Stimulated activated naive CD8-positive, alpha-beta T cell treated with anti-CD3 and anti-CD28 coated beads, Interleukin-15, Interleukin-2, amounts not matched to agents 100 ng/mL and 50 ng/mL, for 24 hours (primary cell): ENCODE measurements at regions not wholly inside any gene's neighbourhood (a gene's known extent, or its start where the extent isn't known, plus 50 kb on each side); places are given as distances from the start of the nearest gene placed in this dataset.

Source experiments
- H3K27ac Mint-ChIP-seq: one replicate; pipeline ENCODE4 v1.8.0; 2021; ENCODE audit warnings: mild to moderate bottlenecking, mixed read lengths
- H3K27me3 Mint-ChIP-seq: one replicate; pipeline ENCODE4 v1.8.0; 2021; ENCODE audit warnings: mixed read lengths
- H3K36me3 Mint-ChIP-seq: one replicate; pipeline ENCODE4 v1.8.0; 2021; ENCODE audit warnings: low read depth, mixed read lengths
- H3K4me1 Mint-ChIP-seq: one replicate; pipeline ENCODE4 v1.8.0; 2021; ENCODE audit warnings: low read depth, mixed read lengths
- H3K4me3 Mint-ChIP-seq: one replicate; pipeline ENCODE4 v1.8.0; 2021; ENCODE audit warnings: mild to moderate bottlenecking, mixed read lengths
- H3K9me3 Mint-ChIP-seq: one replicate; pipeline ENCODE4 v1.8.0; 2021; ENCODE audit warnings: mixed read lengths

GRCh38 chr2:225207043-225207442 lies 164.8 kb upstream of the DOCK10 start:
- Mint-ChIP-seq H3K36me3 (no peaks in the 10 kb centered on the region), H3K27ac (no peak overlapping the region), H3K4me1 (no peaks in the 10 kb centered on the region), H3K9me3 (no peaks in the 10 kb centered on the region), H3K4me3 (no peak overlapping the region), H3K27me3 (peaks cover 10% of the 10 kb centered on the region)

- Mint-ChIP-seq H3K27ac (no peak overlapping the region), H3K4me3 (no peak overlapping the region), H3K9me3 (no peaks in the 10 kb centered on the region), H3K4me1 (no peaks in the 10 kb centered on the region), H3K36me3 (no peaks in the 10 kb centered on the region), H3K27me3 (no peaks in the 10 kb centered on the region)
Observed at GRCh38 chr2:225196579-225196978, 154.3 kb upstream of the DOCK10 start.

GRCh38 chr2:225192869-225193268 lies 150.6 kb upstream of the DOCK10 start:
- H3K9me3 Mint-ChIP-seq: no peaks in the 10 kb centered on the region
- H3K27me3 Mint-ChIP-seq: no peaks in the 10 kb centered on the region
- H3K36me3 Mint-ChIP-seq: no peaks in the 10 kb centered on the region
- H3K4me1 Mint-ChIP-seq: no peaks in the 10 kb centered on the region
- no peak overlapping the region for H3K4me3 Mint-ChIP-seq
- H3K27ac Mint-ChIP-seq: no peak overlapping the region

- Mint-ChIP-seq H3K36me3 (no peaks in the 10 kb centered on the region), H3K4me3 (no peak overlapping the region), H3K9me3 (no peaks in the 10 kb centered on the region), H3K4me1 (no peaks in the 10 kb centered on the region), H3K27me3 (no peaks in the 10 kb centered on the region), H3K27ac (no peak overlapping the region)
Observed at GRCh38 chr2:225190987-225191386, 148.7 kb upstream of the DOCK10 start.

- no peaks in the 10 kb centered on the region for H3K9me3 Mint-ChIP-seq
- no peaks in the 10 kb centered on the region for H3K27me3 Mint-ChIP-seq
- H3K4me1 Mint-ChIP-seq: peaks cover 4% of the 10 kb centered on the region
- no peak overlapping the region for H3K27ac Mint-ChIP-seq
- H3K4me3 Mint-ChIP-seq: no peak overlapping the region
- no peaks in the 10 kb centered on the region for H3K36me3 Mint-ChIP-seq
Observed at GRCh38 chr2:225184948-225185347, 142.7 kb upstream of the DOCK10 start.

DNA sequence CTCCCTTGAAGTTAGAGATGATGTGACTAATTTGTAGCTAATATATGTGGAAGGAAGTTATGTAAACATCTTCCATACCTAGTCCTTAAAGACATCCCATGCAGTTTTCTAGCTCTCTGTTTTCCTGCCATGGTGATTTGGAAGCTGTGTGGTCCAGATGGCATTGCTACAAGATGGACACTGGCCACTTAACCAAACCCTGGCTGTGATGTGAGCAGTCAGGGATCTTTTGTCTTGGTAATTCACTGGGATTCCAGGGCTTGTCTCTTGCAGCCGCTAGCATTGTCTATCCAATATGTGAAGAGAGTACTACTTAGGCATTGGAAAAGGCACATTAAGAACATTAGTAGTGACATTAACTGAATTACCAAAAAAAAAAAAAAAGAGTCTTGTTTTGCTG lies 139.9 kb upstream of the DOCK10 start:
- no peak overlapping the region for H3K4me3 Mint-ChIP-seq
- H3K27me3 Mint-ChIP-seq: peaks cover 4% of the 10 kb centered on the region
- H3K36me3 Mint-ChIP-seq: no peaks in the 10 kb centered on the region
- H3K27ac Mint-ChIP-seq: no peak overlapping the region
- peaks cover 4% of the 10 kb centered on the region for H3K4me1 Mint-ChIP-seq
- no peaks in the 10 kb centered on the region for H3K9me3 Mint-ChIP-seq

GRCh38 chr2:225177098-225177497 lies 134.8 kb upstream of the DOCK10 start:
- no peaks in the 10 kb centered on the region for H3K36me3 Mint-ChIP-seq

DNA sequence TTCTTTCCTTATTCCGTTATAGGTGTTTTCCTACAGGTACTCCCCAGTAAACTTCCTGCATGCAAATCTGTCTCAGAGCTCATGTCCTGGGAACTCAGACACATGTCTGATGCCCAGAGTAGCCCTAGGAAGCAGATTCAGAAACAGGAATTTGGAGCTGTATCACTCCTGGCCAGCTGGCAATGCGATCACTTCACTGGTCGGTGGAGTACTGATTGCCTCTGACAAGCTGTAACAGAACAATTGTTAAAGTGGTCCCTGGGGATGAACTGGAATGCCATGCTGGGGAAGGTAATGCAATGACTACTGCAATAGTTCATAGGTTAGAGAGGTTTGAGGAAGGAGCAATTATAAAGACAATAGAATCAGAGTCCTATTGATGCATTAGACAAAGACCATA lies 131.6 kb upstream of the DOCK10 start:
- no peaks in the 10 kb centered on the region for H3K27me3 Mint-ChIP-seq
- no peak overlapping the region for H3K27ac Mint-ChIP-seq
- H3K4me1 Mint-ChIP-seq: no peaks in the 10 kb centered on the region
- no peaks in the 10 kb centered on the region for H3K36me3 Mint-ChIP-seq
- no peaks in the 10 kb centered on the region for H3K9me3 Mint-ChIP-seq
- H3K4me3 Mint-ChIP-seq: no peak overlapping the region

More at GRCh38 chr2:225177098-225177497, 134.8 kb upstream of the DOCK10 start:
- H3K9me3 Mint-ChIP-seq: no peaks in the 10 kb centered on the region
- H3K27ac Mint-ChIP-seq: no peak overlapping the region
- no peak overlapping the region for H3K4me3 Mint-ChIP-seq
- H3K4me1 Mint-ChIP-seq: no peaks in the 10 kb centered on the region
- peaks cover 4% of the 10 kb centered on the region for H3K27me3 Mint-ChIP-seq

DNA sequence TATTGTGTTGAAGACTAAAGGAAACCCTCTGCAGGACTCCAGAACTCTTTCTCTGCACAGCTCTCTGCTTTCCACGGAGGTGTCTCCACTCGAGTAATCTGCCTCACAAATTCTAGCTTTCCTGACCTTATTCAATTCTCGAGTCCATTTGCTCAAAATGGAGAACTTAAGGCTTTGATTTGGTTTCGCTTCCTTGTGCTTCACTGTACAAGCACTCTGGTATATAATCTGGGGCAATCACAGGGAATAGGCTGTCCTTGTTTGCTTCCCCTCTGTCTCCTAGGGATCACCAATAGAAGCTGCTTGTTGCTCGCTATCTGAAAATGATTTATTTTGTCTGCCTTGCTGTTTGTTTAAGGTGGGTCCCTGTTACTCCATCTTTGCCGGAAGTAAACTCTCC lies 129.1 kb upstream of the DOCK10 start:
- Mint-ChIP-seq H3K9me3 (no peaks in the 10 kb centered on the region), H3K4me1 (no peaks in the 10 kb centered on the region), H3K4me3 (no peak overlapping the region), H3K27ac (no peak overlapping the region), H3K27me3 (no peaks in the 10 kb centered on the region), H3K36me3 (no peaks in the 10 kb centered on the region)

DNA sequence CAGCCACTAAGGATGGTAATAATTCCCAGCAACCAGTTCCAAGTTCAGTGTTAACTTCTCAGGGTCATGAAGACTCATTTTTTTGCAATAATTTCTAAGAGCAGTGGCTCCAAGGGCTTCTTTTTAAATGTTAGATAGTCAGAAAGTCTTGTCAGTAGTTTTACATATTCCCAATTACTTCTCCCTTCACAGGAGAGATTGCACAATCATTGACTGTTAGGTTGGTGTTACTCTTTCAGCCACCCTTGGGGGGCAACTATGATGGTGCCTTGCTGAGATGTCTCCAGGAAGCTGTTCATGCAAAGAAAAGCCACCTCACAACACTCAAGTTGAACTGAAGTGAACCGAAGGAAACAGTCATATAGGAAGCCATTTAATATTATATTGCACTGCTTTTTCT lies 127.9 kb upstream of the DOCK10 start:
- H3K4me1 Mint-ChIP-seq: peaks cover under 1% of the 10 kb centered on the region
- no peaks in the 10 kb centered on the region for H3K27me3 Mint-ChIP-seq
- H3K36me3 Mint-ChIP-seq: no peaks in the 10 kb centered on the region
- no peak overlapping the region for H3K4me3 Mint-ChIP-seq
- H3K27ac Mint-ChIP-seq: no peak overlapping the region
- no peaks in the 10 kb centered on the region for H3K9me3 Mint-ChIP-seq

DNA sequence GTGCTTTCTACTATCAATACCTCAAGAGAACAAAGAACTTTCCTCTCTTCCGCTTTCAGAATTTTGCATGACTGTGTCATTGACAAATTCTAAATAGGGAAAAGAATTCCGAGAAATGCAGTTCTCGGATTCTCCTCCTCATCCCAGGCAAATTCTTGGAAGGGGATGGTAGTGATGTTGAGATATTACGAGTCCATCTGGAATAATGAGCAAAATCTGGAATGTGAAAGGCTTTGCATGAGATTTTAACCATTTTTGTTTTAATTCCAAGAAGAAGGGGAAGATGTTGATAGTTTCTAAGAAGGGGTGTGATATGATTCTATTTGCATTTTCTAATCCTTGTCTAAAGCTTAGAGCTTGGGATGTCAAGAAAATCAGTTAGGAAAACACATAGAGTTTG lies 127.1 kb upstream of the DOCK10 start:
- Mint-ChIP-seq H3K4me1 (peaks cover 4% of the 10 kb centered on the region), H3K27ac (no peak overlapping the region), H3K4me3 (no peak overlapping the region), H3K9me3 (no peaks in the 10 kb centered on the region), H3K36me3 (no peaks in the 10 kb centered on the region), H3K27me3 (peaks cover 3% of the 10 kb centered on the region)

DNA sequence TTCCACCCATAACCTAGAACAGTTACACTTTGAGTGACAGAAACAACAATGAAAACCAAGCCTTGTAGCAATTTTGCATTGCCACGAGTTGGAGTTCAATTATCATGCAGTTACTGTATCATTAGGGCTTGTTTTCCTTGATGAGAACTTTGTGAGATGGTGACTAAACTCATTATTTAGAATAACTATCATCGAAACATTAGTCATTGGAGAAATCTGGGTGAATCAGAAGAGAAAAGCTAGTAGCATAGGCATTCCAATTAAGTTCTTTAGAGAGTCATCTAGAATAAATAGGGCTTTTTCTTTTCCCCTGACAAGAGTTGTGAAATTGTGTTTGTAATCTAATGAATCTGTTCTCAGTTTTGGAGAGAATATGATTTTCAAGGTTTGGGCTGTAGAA lies 122.8 kb upstream of the DOCK10 start:
- H3K27me3 Mint-ChIP-seq: peaks cover 3% of the 10 kb centered on the region
- H3K36me3 Mint-ChIP-seq: no peaks in the 10 kb centered on the region
- H3K9me3 Mint-ChIP-seq: no peaks in the 10 kb centered on the region
- peak overlapping the region; percentile 1 for H3K27ac Mint-ChIP-seq
- no peak overlapping the region for H3K4me3 Mint-ChIP-seq
- H3K4me1 Mint-ChIP-seq: peaks cover 4% of the 10 kb centered on the region

DNA sequence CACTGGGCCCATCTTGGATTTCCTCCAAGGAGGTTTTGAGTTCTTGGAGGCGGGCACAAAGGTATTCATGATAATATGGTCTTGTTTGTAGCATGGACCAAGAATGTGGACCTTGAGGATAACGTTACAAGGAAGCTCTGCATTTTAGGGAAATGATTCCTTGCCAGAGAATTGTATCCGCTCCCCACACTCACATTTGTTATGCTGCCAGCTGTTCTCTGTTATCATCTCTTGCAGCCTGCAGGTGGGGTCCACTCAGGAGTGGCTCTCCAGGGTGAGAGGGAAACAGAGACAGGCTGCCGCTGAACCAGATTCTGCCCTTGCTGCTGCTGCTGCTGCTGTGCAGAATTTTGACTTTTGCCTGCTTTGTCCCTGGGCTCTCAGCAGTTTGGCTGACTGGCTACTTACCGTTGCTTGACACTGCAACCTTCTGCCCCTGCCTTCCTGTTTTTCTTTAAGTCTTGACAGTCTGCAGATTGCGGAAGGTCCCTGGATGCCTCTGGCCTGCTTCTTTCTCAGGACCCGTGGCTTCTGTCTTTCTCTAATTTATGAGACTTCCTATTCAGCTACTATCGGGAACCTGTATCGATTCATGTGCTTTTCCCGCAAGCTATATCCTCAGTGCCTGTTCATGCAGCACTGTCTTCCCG lies 122.3 kb upstream of the DOCK10 start:
- Mint-ChIP-seq H3K27me3 (peaks cover 3% of the 10 kb centered on the region), H3K36me3 (no peaks in the 10 kb centered on the region), H3K4me3 (no peak overlapping the region), H3K27ac (peak overlapping the region; percentile 1), H3K4me1 (peaks cover 4% of the 10 kb centered on the region), H3K9me3 (no peaks in the 10 kb centered on the region)

GRCh38 chr2:225158360-225158759 lies 116.1 kb upstream of the DOCK10 start:
- no peak overlapping the region for H3K27ac Mint-ChIP-seq
- H3K4me1 Mint-ChIP-seq: no peaks in the 10 kb centered on the region
- H3K36me3 Mint-ChIP-seq: no peaks in the 10 kb centered on the region
- H3K4me3 Mint-ChIP-seq: no peak overlapping the region
- H3K9me3 Mint-ChIP-seq: peaks cover 4% of the 10 kb centered on the region
- no peaks in the 10 kb centered on the region for H3K27me3 Mint-ChIP-seq

DNA sequence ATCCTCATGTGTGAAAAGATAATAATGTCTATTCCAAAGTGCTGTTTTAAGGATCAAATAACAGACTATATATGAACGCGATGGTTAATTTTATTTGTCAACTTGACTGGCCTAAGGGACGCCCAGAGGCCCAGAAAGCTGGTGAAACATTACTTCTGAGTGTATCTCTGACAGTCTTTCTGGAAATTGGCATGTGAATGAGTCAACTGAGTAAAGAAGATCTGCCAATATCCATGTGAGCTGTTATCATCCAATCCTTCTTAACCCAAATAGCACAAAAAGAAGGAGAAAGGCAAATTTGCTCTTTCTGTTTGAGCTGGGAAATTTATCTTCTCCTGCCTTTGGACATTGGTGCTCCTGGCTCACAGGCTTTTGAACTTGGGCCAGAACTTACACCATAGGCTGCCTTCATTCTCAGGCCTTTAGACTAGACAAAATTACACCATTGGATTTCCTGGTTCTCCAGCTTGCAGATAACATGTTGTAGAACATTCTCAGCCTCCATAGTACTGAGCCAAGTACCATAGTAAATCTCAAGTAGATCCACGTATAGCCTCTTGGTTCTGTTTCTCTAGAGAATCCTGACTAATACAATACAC lies 114.7 kb upstream of the DOCK10 start:
- Mint-ChIP-seq H3K4me1 (no peaks in the 10 kb centered on the region), H3K4me3 (no peak overlapping the region), H3K27ac (no peak overlapping the region), H3K36me3 (no peaks in the 10 kb centered on the region), H3K9me3 (peaks cover 4% of the 10 kb centered on the region), H3K27me3 (no peaks in the 10 kb centered on the region)

GRCh38 chr2:225140723-225141122 lies 98.5 kb upstream of the DOCK10 start:
- Mint-ChIP-seq H3K27ac (no peak overlapping the region), H3K36me3 (no peaks in the 10 kb centered on the region), H3K9me3 (peaks cover 14% of the 10 kb centered on the region), H3K27me3 (no peaks in the 10 kb centered on the region), H3K4me3 (no peak overlapping the region), H3K4me1 (no peaks in the 10 kb centered on the region)
